ENCODE measurements at regions not wholly inside any gene's neighbourhood (a gene's known extent, or its start where the extent isn't known, plus 50 kb on each side); places are given as distances from the start of the nearest gene placed in this dataset.

DNA sequence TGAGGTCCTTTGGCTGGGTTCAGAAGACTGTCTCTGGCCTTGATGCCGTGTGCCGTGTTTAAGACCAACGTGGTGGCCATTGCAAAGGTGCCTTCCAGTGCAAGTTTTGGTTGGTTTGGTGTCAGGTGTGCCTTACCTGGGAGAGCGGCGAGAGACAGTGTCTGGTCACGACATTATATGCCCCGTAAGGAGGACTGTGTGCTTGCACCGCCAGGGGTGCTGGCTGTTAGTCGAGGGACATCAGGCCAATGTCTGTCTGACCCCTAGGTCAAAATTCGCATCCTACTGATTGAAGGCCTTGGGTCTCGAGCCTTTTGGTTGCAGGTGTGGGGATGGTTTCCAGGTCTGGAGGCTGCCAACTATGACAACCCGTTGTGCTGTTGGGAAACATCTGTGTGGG, 111.9 kb downstream of the SNRPN start:
- no peak for DNase-seq (ENCODE audit: low spot score)
- Histone ChIP-seq H3K4me1 (replicated peaks) (no peaks in the 10 kb centered on the region), H3K36me3 (peaks cover 51 to 83% of the 10 kb centered on the region in 2 donors), H3K4me3 (no peak overlapping the region), H3K9me3 (peaks cover 24% of the 10 kb centered on the region), H3K27ac (no peak overlapping the region), H3K27me3 (replicated peaks; ENCODE audit: insufficient read depth) (no peaks in the 10 kb centered on the region)
- TF ChIP-seq, protein P1, sequence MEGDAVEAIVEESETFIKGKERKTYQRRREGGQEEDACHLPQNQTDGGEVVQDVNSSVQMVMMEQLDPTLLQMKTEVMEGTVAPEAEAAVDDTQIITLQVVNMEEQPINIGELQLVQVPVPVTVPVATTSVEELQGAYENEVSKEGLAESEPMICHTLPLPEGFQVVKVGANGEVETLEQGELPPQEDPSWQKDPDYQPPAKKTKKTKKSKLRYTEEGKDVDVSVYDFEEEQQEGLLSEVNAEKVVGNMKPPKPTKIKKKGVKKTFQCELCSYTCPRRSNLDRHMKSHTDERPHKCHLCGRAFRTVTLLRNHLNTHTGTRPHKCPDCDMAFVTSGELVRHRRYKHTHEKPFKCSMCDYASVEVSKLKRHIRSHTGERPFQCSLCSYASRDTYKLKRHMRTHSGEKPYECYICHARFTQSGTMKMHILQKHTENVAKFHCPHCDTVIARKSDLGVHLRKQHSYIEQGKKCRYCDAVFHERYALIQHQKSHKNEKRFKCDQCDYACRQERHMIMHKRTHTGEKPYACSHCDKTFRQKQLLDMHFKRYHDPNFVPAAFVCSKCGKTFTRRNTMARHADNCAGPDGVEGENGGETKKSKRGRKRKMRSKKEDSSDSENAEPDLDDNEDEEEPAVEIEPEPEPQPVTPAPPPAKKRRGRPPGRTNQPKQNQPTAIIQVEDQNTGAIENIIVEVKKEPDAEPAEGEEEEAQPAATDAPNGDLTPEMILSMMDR (IDR thresholded peaks at IDR 0.05), result no peak
- TF ChIP-seq POLR2AphosphoS5 (IDR thresholded peaks at IDR 0.05) (no peak), POLR2A (IDR thresholded peaks at IDR 0.05) (no peak)
- intact Hi-C loops (cut with DNase I), result no loop called here
- 87% methylated on average over 12 of the region's 12 CpGs for WGBS

DNA sequence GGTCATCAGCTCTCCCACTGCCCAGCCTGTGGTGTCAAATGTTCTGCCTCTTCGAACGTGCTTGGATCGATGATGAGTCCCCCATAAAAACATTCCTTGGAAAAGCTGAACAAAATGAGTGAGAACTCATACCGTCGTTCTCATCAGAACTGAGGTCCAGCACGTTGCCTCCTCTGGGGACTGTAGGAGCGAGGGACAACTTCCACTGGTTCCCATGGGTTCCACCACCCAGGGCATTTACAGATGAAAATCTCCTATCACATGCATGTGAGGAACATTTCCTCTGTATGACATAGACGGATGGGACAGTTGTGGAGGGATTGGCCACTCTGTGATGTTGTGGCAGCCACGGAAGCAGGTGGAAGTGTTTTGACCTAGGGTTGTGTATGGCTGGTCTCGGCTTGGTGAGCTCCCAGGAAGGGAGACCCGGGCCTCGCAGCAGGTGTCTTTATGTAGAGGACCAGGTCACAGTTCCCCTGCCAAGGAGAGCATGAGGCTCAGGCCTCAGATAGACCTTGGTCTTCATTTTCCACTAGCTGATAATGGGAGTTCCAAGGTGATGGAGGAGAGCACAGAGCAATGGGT, 113.0 kb downstream of the SNRPN start:
- H3K4me1 ChIP-seq (replicated peaks), result no peaks in the 10 kb centered on the region
- H3K27me3 ChIP-seq (replicated peaks; ENCODE audit: insufficient read depth), result no peaks in the 10 kb centered on the region
- H3K4me3 ChIP-seq, result no peak overlapping the region
- 86% methylated on average over 12 of the region's 12 CpGs for WGBS
- DNase-seq (ENCODE audit: low spot score), result no peak
- intact Hi-C loops (cut with DNase I), result no loop called here
- H3K27ac ChIP-seq, result no peak overlapping the region
- TF ChIP-seq POLR2AphosphoS5 (IDR thresholded peaks at IDR 0.05) (no peak), POLR2A (IDR thresholded peaks at IDR 0.05) (no peak)
- TF ChIP-seq, protein P1 (IDR thresholded peaks at IDR 0.05), result no peak
- peaks cover 57 to 83% of the 10 kb centered on the region in 2 donors for H3K36me3 ChIP-seq
- H3K9me3 ChIP-seq, result peaks cover 24% of the 10 kb centered on the region

DNA sequence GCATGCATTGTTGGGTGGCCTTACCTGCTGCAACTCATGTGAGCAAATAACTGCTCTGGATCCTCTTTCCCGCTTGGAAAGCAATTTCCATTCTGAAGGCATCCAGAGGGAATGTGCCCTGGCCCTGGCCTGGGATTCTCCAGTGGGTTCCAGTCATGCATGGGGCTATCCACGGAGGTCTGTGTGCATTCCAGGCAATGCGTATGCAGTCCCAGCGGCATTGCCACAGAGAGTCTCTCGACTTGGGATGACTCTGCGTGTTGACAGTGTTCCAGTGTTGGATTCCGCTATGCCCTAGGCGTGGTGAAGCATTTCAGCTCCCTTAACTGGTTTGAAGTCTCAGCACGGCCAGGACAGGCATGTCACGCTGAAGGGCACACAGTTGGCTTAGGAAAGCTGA, 113.9 kb downstream of the SNRPN start:
- TF ChIP-seq POLR2AphosphoS5 (IDR thresholded peaks at IDR 0.05) (no peak), POLR2A (IDR thresholded peaks at IDR 0.05) (no peak)
- TF ChIP-seq, protein P1 (IDR thresholded peaks at IDR 0.05), result no peak
- H3K27ac ChIP-seq, result no peak overlapping the region
- DNase-seq (ENCODE audit: low spot score), result no peak
- no peak overlapping the region for H3K4me3 ChIP-seq
- H3K9me3 ChIP-seq, result peaks cover 19% of the 10 kb centered on the region
- intact Hi-C loops (cut with DNase I), result no loop called here
- no peaks in the 10 kb centered on the region for H3K27me3 ChIP-seq (replicated peaks; ENCODE audit: insufficient read depth)
- 92% methylated on average over 10 of the region's 10 CpGs for WGBS
- H3K36me3 ChIP-seq, result peaks cover 55 to 81% of the 10 kb centered on the region in 2 donors
- H3K4me1 ChIP-seq (replicated peaks), result no peaks in the 10 kb centered on the region

DNA sequence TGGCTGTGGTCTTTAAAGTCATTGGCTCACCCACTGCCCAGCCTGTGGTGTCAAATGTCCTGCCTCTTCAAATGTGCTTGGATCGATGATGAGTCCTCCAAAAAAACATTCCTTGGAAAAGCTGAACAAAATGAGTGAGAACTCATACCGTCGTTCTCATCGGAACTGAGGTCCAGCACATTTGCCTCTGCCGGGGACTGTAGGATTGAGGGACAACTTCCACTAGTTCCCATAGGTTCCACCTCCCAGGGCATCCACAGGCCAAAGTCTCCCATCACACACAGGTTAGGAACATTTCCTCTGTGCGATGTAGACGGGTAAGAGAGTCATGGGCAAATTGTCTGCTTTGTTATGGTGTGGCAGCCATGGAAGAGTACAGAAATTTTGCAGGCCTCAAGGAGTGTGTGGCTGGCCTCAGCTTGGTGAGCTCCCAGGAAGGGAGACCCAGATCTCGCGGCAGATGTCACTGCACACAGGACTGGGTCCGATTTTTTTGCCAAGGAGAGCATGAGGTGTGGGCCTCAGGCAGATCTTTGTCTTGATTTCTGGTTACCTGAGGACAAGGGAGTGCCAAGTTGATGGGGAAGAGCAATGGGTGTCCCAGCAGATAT, 115.7 kb downstream of the SNRPN start:
- H3K9me3 ChIP-seq, result peaks cover 10% of the 10 kb centered on the region
- no peaks in the 10 kb centered on the region for H3K27me3 ChIP-seq (replicated peaks; ENCODE audit: insufficient read depth)
- no peak overlapping the region for H3K4me3 ChIP-seq
- TF ChIP-seq, protein P1 (IDR thresholded peaks at IDR 0.05), result no peak
- no peak for TF ChIP-seq POLR2AphosphoS5 (IDR thresholded peaks at IDR 0.05)
- no peak for TF ChIP-seq POLR2A (IDR thresholded peaks at IDR 0.05)
- intact Hi-C loops (cut with DNase I), result no loop called here
- H3K27ac ChIP-seq, result no peak overlapping the region
- no peak for DNase-seq (ENCODE audit: low spot score)
- no peaks in the 10 kb centered on the region for H3K4me1 ChIP-seq (replicated peaks)
- peaks cover 50 to 80% of the 10 kb centered on the region in 2 donors for H3K36me3 ChIP-seq
- 94% methylated on average over 10 of the region's 10 CpGs for WGBS
